AG20443 (cell line): ENCODE measurements at regions not wholly inside any gene's neighbourhood (a gene's known extent, or its start where the extent isn't known, plus 50 kb on each side); places are given as distances from the start of the nearest gene placed in this dataset.
"Not testable (repeated sequence)": the region's sequence is repeated elsewhere in the genome, so short reads cannot be mapped to it uniquely, and the experiment has no call there.

Experiments used
- DNase-seq: peaks from one replicate; pipeline ENCODE4 v3.0.0; 2012; ENCODE audit warnings: low spot score, mixed read lengths

DNA sequence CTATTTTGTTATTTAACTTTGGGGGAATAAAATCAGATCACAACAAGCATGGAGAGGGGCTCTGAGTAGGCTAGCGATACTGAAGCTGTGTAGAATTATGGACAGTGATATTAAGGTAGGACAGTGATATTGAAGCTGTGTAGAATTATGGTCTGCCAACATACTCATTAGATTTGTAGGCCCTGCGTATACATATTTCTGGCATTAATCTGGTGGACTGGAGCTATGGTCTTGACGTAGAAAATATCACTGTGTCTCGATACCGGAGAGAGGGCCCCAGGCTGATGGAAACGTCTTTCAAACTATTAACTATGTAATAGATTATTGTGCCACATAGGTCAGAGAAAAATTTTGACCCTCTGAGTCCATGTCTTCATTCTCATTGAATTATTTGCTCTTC is 511.4 kb downstream of the ADCYAP1 start:
- DNase-seq = no peak

DNA sequence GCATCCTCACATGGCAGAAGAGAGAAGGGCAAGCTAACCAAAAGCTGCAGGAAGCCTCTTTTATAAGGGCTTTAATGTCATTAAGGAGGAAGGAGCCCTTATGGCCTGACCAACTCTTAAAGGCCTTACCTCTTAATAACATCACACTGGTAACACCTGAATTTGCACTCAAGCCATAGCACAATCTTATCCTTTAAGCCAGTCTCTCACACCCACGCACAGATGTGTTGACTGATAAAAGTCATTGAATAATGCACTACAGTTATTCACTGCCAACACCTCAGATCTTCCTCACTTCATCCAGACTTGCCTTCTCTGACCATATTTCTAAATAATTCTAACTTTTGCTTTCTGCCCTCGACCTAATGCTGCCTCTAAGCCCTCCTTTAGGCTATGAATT is 516.8 kb downstream of the ADCYAP1 start:
- DNase-seq = no peak

DNA sequence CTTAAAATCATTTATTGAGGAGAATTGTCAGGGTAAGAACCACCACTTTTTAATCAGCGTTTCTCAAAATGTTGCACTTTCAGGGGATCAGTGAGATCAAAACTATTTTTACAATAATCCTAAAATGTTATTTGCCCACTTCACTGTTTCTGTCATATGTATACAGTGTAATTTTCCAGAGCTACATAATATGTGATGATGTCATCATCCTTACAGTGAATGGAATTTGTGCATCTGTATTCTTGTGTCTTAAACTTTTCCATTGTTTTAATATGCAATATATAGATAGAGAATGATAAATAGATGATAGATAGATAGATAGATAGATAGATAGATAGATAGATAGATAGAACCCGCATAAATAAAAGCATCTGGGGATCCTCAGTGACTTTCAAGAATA is 518.0 kb downstream of the ADCYAP1 start:
- no peak for DNase-seq

GRCh38 chr18:1425679-1426078 is 521.0 kb downstream of the ADCYAP1 start:
- DNase-seq = no peak

- DNase-seq = no peak
Observed at GRCh38 chr18:1435487-1435886, 530.8 kb downstream of the ADCYAP1 start.

DNA sequence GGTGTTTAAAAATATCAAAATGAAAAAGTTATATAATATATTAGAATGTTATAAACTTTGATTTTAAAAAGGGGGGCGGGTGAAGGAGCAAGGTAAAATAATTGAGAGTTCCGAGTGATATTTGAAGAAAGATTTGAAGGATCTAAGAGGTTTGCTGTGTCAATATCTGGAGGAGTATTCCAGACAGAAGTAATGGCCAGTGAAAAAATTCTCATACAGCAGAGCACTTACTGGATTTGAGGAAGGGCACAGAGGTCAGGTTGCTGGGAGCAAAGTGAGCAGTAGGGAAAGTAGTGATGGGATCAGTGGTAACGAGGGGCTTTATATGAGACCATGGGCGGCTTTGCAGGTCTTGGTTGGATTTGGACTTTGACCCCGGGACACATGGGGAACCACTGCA is 531.5 kb downstream of the ADCYAP1 start:
- DNase-seq = no peak

DNA sequence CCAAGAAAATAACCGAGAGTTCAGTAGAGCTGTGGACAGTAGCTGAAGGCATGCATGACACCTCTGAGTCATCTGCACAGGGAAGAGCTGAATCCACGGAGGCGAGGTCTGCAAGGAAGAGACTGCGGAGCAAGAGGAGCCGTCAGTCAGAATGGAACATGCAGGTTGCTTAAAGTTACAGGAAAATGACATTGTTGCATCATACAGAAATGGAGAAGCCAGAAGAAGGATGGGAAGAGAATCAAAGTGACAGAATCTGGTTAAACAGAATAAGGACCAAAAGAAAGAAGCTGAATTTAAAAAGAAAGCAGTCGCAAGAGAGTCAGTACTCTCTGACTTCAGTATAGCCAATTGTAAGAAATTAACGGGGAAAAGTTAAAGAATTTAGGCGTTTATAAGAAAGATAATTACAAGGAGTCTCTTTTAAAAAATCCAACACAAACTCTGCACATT is 533.8 kb downstream of the ADCYAP1 start:
- no peak for DNase-seq

GRCh38 chr18:1438967-1439366 is 534.3 kb downstream of the ADCYAP1 start:
- DNase-seq = no peak

- not testable (repeated sequence) for DNase-seq
Observed at GRCh38 chr18:1444062-1444461, 539.4 kb downstream of the ADCYAP1 start.

DNA sequence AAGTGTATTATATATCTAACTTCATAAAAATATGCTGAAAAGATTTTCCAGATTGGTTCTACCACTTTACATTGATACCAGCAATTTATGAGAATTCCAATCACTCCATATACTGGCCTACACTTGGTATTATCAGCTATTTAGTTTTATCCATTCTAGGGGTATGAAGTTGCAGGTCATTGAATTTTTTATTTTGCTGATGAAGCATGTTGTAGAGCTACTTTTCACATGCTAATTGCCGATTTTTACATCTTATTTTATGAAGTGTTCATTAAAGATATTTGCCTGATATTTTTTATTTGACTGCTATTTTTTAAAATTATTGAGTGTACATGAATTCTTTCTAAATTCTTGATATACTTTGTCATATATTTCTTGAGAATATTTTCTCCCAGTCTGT is 542.1 kb downstream of the ADCYAP1 start:
- no peak for DNase-seq

GRCh38 chr18:1452821-1453220 is 548.1 kb downstream of the ADCYAP1 start:
- DNase-seq = no peak

- DNase-seq = no peak
Observed at GRCh38 chr18:1455605-1456004, 550.9 kb downstream of the ADCYAP1 start.

DNA sequence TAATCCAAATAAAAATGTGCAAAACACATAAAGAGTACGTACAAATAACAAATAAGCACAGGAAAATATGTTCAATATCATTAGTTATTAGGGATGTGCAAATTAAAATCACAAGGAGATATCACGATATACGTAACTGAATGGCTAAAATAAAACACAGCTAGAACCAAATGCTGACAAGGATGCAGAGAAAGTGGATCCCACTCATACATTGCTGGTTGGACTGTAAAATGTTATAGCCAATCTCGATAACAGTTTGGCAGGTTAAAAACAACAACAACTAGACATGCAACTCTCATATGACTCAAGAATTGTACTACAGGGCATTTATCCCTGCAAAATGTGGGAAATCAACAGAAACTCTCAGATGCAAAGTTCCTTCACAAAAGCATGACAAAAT is 553.9 kb downstream of the ADCYAP1 start:
- no peak for DNase-seq

- no peak for DNase-seq
Observed at GRCh38 chr18:1463981-1464380, 559.3 kb downstream of the ADCYAP1 start.

DNA sequence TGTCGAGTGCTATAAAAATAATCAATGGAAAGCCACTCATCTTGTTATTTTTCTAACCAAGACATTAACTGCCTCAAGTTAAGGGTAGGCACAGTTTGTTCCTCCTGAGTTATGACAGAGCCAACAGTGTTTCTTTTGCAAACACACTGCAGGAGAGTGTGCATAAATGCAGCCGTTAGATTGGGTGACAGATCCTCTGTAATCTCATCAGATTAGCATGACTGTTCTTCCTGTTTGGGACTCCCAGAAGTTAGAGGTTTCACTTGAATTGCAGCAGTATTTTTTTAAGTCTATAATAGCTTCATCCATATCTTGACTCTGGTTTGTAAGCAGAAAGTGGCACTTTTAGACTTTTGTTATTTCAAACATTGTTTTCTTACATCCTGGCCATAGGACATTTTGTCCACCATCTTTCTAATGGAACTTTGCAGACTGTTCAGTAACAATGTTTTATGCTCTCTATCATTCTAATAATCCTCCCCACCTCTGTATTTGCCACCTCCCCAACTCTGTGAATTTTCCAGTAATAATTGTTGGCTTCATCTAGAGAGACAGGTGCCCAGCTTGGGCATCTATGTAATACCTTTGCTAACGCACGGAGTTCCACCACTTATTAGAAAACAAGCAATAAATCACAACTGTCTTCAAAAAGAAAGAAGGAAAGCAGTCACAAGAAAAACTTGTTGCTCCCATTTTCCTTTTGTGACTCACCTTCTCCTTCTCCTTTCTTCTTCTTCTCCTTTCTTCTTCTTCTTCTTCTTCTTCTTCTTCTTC is 560.0 kb downstream of the ADCYAP1 start:
- no peak for DNase-seq

DNA sequence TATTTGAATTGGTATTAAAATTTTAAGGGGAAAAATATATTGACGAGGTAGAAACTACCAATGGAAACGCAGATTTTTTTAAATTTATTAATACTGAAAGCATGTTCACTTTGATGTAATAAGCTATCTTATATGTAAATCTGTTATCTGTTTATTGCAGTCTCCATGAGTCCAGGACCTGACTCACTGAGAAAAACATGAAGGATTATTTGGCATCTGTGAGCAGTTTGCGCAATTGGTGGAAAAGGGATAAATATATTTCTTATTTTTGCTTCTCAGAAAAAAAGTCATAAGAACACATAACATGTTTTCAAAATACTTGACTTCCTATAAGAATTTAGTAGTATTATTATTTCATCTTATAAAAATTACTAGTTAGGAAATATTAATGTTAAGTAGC is 561.4 kb downstream of the ADCYAP1 start:
- no peak for DNase-seq

DNA sequence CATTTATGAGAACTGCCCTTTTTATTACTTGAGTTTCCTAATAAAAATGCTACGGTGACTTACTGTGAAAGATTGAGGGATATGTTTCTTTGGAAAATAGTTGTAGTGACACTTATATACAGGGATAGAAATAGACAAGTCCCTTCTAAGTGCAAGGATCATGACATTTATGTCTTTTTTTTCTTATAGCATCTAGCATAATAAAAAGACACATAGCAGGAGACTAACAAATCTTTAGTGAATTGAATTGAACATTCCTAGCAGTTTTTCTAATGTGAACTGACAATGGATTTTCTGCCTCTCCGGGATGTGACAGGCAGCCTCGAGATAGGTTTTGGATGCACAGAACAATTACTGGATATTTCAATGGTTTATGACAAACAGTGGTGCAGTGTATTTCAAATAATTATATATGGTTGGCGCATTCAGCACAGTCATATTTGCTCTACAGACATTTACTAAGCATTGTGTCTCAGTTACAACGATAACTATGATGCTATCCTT is 562.8 kb downstream of the ADCYAP1 start:
- DNase-seq = no peak

GRCh38 chr18:1468550-1468949 is 563.9 kb downstream of the ADCYAP1 start:
- no peak for DNase-seq

- DNase-seq = no peak
Observed at GRCh38 chr18:1475867-1476266, 571.2 kb downstream of the ADCYAP1 start.

DNA sequence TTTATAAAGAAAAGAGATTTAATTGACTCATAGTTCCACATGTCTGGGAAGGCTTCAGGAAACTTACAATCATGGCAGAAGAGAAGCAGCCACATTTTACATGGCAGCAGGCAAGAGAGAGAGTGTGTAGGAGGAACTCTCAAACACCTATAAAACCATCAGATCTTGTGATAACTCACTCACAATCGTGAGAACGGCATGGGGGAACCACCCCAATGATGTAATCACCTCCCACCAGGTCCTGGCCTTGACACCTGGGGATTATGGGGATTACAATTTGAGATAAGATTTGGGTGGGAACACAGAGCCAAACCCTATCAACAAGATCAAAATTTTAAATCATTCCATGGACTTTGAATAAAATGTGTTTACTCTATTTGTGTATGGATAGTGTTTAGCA is 575.6 kb downstream of the ADCYAP1 start:
- no peak for DNase-seq

- no peak for DNase-seq
Observed at GRCh38 chr18:1481577-1481976, 576.9 kb downstream of the ADCYAP1 start.

GRCh38 chr18:1483385-1483784 is 578.7 kb downstream of the ADCYAP1 start:
- DNase-seq = no peak

DNA sequence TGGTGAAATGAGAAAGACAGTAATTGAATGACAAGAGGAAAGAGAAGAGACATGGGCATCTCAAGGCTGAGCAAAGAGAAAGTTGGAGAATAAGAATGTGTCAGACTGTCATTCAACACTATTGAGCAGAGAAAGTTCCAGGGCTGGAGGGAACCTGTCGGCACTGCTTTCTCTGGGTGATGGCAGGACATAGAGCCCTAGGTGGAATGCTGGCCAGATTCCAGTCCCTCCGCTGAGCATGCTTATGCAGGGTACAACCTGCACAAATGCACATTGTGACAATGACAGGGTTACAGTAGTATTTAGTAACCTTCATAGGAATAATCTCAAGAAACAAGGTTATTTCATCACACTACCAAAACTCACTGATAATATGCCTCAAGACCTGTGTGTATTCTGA is 582.8 kb downstream of the ADCYAP1 start:
- DNase-seq = no peak

DNA sequence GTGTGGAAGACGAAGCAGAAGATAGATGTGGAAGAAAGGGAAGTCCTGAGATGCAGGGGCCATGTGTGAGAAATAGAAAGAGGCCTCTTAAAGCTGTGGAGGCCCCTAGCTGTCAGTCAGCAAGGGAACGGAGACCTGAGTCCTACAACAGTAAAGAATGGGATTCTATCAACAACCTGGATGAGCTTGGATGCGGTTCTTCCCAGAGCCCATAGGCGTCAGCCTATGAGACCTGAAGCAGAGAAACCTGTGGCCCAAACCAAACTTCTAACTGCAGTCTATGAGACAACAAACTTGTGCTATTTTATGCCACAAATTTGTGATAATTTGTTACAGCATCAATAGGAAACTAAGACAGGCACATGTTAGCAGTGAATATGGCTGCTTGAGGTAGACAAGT is 583.7 kb downstream of the ADCYAP1 start:
- no peak for DNase-seq
